GM12872 (cell line): ENCODE measurements at regions not wholly inside any gene's neighbourhood (a gene's known extent, or its start where the extent isn't known, plus 50 kb on each side); places are given as distances from the start of the nearest gene placed in this dataset.

ENCODE experiments used
- TF ChIP-seq, protein P1 (sequence below): IDR thresholded peaks from 3 replicates; pipeline ENCODE4 v1.5.1; 2011; ENCODE audit warnings: low read depth, mild to moderate bottlenecking, low read length, moderate library complexity; ENCODE audit not compliant: insufficient read depth

DNA sequence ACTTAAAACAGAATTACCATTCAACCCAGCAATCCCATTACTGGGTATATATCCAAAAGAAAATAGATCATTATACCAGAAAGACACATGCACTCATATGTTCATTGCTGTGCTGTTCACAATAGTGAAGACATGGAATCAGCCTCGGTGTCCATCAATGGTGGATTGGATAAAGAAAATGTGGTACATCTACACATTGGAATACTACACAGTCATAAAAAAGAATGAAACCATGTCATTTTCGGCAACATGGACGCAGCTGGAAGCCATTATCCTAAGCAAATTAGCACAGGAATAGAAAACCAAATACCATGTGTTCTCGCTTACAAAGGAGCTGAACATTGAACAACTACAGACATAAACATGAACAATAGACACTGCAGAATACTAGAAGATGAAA, 244.8 kb upstream of the PROX1 start:
- TF ChIP-seq, protein P1, sequence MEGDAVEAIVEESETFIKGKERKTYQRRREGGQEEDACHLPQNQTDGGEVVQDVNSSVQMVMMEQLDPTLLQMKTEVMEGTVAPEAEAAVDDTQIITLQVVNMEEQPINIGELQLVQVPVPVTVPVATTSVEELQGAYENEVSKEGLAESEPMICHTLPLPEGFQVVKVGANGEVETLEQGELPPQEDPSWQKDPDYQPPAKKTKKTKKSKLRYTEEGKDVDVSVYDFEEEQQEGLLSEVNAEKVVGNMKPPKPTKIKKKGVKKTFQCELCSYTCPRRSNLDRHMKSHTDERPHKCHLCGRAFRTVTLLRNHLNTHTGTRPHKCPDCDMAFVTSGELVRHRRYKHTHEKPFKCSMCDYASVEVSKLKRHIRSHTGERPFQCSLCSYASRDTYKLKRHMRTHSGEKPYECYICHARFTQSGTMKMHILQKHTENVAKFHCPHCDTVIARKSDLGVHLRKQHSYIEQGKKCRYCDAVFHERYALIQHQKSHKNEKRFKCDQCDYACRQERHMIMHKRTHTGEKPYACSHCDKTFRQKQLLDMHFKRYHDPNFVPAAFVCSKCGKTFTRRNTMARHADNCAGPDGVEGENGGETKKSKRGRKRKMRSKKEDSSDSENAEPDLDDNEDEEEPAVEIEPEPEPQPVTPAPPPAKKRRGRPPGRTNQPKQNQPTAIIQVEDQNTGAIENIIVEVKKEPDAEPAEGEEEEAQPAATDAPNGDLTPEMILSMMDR: no peak

DNA sequence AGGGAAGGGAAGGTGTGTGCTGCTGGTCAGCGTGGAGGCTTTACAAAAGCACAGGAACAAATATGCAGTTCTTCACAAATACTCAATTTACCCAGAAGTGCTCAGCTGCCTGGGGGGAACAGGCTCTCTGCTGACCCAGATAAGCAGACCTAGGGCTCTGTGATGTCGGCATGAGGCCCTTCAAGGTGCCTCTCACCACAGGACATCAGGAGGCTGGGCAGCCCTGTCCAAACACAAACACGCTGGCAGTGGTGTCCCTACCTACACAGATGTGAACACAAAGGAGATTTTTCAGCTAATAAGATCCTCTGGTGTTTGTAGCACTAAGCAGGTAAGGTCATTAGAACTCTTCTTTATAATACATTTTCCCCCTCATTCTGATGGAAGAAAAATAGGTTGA, 243.0 kb upstream of the PROX1 start:
- TF ChIP-seq, protein P1: no peak

DNA sequence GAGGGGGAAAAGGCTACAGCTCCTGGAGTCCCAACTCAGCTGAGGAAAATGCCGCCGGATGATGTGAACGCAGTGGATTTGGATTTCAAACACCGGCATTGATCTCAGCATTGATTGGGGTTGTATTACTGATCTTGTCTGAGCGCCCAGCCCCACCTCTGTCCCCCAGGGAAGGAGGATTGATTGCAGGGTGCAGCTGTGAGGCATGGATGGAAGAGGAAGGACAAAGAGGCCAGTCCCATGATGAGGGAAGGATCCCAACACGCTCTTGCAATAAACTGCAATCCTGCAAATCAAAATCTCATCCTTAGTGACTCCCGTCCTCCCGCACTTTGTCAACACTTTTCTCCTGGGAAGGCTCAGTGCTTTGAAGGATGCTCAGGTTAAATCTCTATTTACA, 242.3 kb upstream of the PROX1 start:
- TF ChIP-seq, protein P1: no peak

DNA sequence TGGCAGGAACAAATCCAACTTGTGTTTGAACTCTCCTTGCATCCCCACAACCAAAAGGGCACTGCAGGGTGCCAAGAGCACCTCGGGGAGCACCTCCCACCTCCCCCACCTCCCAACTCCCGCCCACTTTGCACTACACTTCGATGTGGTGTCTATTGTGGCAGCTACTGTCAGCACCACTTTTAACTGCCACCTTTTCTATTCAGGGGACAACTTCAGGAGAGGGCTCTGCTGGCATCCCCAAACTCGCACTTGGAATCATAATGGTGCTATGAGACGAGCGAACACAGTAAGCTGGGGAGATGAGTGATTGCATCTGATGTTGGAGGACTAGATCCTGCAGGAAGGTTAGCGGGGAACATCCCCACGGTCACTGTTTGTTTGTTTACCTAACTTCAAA, 238.2 kb upstream of the PROX1 start:
- TF ChIP-seq, protein P1: no peak

DNA sequence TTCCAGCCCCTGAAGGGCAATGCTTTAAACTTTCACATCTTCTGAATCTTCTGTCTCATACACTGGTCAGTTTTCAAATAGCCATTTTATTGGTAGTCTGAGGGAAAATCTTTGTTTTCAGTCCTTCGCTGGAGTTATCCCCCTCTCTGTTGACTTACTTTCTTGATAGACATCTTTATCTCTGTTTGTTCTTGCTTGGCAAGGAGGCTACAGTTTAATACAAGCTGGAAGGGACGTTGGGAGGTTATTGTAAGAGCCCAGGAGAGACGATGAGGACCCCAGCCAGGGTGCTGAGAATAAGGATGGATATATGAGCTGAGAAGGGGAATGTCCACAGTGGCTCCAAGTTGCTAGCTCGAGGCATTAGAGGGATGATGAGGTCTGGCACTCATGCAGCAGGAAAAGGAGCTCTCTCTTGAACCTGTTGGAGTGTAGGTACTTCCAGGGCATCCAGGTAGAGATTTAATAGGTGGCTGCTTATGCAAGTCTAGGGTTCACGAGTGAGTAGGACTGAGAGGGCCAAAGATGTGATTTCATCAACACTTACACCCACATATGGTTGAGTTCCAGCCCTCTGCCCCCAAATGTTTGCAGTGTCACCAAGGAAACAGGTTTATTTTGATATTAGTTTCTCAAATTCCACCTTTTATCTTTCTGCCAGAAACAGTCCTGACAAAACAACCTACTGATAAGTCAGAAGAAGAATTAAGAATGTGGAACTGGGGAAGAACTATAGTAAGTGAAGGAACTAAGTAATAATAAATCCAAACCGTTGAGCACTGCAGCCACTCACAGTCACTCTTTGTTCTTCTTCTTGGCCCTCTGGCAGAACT, 237.3 kb upstream of the PROX1 start:
- TF ChIP-seq, protein P1: no peak

DNA sequence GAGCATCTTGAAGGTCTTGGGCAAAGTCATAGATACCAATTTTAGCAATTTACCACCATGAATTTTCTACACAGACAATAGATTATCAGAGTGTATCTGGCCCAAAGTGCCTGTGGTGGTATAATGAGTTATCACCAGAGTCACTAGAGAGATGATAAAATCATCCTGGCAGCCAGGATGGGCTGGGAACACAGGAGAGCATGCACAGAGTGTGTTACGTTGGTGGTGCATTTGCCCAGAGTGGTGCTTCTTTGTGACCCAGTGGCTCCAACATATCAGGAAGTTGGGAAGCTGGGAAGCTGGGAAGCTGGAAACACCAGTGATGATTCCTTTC, 236.7 kb upstream of the PROX1 start:
- TF ChIP-seq, protein P1: no peak

DNA sequence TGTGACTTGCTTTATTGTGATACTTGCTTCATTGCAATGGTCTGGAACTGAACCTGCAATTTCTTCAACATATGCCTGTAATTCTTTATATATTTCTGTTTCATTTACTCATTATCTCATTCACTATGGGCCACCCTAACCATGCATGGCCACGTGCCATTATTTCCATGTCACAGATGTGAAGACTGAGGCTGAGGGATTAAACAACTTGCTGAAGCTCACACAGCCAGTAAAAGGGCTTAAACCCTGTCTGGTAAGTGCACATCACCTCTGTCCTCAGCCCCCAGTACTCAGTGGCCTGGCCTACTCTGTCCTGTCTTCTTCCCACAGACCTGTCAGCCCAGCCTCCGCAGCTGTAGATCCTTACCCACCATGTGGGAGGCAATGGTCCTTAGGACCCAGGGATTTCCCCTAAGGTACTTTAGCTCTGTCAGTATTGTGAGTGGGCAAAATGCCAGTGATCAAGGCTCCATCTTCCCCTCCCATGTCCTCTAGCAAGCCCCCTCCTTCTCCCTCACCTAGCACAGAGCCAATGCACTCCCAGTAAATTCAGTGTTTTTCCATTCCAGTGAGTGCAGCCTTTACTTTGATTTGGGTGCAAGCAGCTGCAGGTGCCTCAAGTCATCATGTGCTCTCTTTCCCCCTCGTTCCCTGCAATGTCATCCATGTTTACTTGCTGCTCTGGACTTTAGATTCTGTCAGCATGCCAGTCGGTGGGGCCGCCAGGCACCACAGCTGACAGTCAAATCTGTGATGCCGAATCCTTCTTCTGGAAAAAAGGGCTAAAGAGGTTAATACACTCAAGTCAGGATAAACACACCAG, 228.2 kb upstream of the PROX1 start:
- TF ChIP-seq, protein P1: no peak
